ENCODE measurements at regions not wholly inside any gene's neighbourhood (a gene's known extent, or its start where the extent isn't known, plus 50 kb on each side); places are given as distances from the start of the nearest gene placed in this dataset.

DNA sequence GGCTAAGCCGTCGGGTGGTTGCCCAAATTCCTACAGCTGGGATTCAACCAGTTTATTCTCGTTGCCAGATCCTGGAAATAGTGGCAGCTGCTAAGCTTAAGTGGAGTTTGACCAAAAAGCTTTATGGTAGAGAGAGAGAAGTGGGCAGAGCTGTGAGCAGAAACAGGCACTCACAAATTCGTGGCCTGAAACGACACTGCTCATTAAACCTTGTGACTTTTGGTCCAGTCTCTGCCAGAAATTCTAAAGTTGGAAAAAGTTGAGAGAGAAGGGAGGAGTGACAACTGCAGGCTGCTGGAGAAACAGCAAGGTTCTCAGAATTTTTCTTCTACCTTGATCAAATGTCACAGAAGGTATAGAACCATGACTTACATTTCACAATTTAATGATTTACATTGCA lies 131.5 kb downstream of the MTX3 start:
- TF ChIP-seq ZNF565 (CRISPR knock-in tag; conservative IDR thresholded peaks at IDR 0.05; ENCODE audit: low read depth) = no peak
- TF ChIP-seq ZNF8 (CRISPR knock-in tag; IDR thresholded peaks at IDR 0.05) = no peak
- no peak for TF ChIP-seq TCF4 (CRISPR knock-in tag; IDR thresholded peaks at IDR 0.05; ENCODE audit: borderline replicate concordance)
- no peak for TF ChIP-seq ISL1 (CRISPR knock-in tag; IDR thresholded peaks at IDR 0.05)
- TF ChIP-seq CREB5 (CRISPR knock-in tag; IDR thresholded peaks at IDR 0.05; ENCODE audit: low read depth) = no peak
- TF ChIP-seq GLIS3 (CRISPR knock-in tag; IDR thresholded peaks at IDR 0.05) = no peak
- no peak for TF ChIP-seq POU6F1 (CRISPR knock-in tag; IDR thresholded peaks at IDR 0.05; ENCODE audit: borderline replicate concordance, low read depth)
- no peak for TF ChIP-seq ZFP3 (CRISPR knock-in tag; IDR thresholded peaks at IDR 0.05)
